NB4 (cell line): ENCODE measurements at regions not wholly inside any gene's neighbourhood (a gene's known extent, or its start where the extent isn't known, plus 50 kb on each side); places are given as distances from the start of the nearest gene placed in this dataset.
"Not testable (repeated sequence)": the region's sequence is repeated elsewhere in the genome, so short reads cannot be mapped to it uniquely, and the experiment has no call there.

Experiments used
- DNase-seq: peaks from one replicate; pipeline ENCODE4 v3.0.0; 2010; ENCODE audit warnings: low read depth
- H3K4me3 ChIP-seq: one replicate; pipeline ENCODE4 v1.5.1; 2011; ENCODE audit warnings: mild to moderate bottlenecking, low read depth, low read length, moderate library complexity
- MYC ChIP-seq: IDR thresholded peaks from 2 replicates; pipeline ENCODE4 v1.6.1; 2011; ENCODE audit warnings: low read depth, low read length
- POLR2A ChIP-seq: IDR thresholded peaks from 2 replicates; pipeline ENCODE4 v1.6.1; 2011; ENCODE audit warnings: mild to moderate bottlenecking; ENCODE audit not compliant: insufficient read length; ENCODE audit errors: extremely low read depth
- TF ChIP-seq, protein P1 (sequence below): IDR thresholded peaks from one replicate; pipeline ENCODE4 v1.5.1; 2012; ENCODE audit warnings: low read depth, low read length
- TF ChIP-seq, protein P2 (sequence below): IDR thresholded peaks from 2 replicates; pipeline ENCODE4 v1.6.1; 2011; ENCODE audit warnings: low read depth, low read length

DNA sequence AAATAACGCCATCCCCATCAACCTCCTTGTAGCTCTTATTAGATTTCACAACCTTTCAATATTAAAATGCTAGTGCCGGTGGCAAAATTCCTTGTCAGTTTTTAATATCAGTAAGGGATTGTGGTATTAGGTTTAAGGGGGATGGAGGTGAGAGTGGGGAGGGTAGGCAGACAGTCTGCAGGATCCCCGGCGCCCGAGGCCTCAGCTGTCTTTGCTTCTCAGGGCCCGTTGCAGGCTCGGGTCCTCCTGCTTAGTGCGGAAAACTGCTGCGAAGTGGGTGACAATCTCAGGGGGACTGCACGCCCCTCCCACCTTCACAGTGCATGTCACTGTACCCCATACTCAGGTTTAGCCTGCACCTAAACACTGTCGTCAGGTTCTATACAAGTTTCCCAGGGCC, 274.3 kb upstream of the PODXL start:
- H3K4me3 ChIP-seq, result no peak overlapping the region
- no peak for DNase-seq
- TF ChIP-seq POLR2A, result no peak
- TF ChIP-seq, protein P1, sequence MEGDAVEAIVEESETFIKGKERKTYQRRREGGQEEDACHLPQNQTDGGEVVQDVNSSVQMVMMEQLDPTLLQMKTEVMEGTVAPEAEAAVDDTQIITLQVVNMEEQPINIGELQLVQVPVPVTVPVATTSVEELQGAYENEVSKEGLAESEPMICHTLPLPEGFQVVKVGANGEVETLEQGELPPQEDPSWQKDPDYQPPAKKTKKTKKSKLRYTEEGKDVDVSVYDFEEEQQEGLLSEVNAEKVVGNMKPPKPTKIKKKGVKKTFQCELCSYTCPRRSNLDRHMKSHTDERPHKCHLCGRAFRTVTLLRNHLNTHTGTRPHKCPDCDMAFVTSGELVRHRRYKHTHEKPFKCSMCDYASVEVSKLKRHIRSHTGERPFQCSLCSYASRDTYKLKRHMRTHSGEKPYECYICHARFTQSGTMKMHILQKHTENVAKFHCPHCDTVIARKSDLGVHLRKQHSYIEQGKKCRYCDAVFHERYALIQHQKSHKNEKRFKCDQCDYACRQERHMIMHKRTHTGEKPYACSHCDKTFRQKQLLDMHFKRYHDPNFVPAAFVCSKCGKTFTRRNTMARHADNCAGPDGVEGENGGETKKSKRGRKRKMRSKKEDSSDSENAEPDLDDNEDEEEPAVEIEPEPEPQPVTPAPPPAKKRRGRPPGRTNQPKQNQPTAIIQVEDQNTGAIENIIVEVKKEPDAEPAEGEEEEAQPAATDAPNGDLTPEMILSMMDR, result no peak
- no peak for TF ChIP-seq MYC
- TF ChIP-seq, protein P2, sequence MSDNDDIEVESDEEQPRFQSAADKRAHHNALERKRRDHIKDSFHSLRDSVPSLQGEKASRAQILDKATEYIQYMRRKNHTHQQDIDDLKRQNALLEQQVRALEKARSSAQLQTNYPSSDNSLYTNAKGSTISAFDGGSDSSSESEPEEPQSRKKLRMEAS, result no peak

DNA sequence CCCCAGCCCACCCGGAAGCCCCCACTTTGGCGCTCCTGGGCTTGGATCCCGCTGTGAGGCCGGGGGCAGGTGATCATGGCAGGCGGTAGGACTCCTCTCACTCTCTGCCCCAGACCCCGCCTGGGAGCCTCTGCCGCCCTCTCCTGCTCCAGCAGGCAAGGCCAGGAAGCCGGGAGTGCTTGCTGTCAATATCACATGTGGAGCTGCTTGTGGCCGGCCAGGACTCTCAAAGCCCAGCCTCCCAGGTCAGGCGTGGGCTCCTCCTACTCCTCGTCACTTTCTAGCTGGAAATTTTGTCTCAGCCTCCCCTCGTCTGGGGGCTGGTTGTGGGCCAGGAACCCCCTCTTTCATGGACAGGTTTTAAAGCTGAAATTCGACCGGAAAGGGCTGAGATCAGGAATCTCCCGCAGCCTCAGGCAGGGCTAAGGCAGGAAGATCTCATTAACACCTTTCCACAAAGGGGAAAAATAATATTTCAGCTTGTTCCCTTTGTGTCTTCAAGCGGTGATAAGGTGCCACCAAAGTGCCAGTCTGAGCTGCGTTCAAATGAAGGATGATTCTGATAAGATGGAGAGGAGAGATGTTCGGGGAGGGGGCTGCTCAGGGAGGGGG, 273.6 kb upstream of the PODXL start:
- no peak for DNase-seq
- H3K4me3 ChIP-seq, result no peak overlapping the region
- TF ChIP-seq, protein P1, result no peak
- no peak for TF ChIP-seq MYC

DNA sequence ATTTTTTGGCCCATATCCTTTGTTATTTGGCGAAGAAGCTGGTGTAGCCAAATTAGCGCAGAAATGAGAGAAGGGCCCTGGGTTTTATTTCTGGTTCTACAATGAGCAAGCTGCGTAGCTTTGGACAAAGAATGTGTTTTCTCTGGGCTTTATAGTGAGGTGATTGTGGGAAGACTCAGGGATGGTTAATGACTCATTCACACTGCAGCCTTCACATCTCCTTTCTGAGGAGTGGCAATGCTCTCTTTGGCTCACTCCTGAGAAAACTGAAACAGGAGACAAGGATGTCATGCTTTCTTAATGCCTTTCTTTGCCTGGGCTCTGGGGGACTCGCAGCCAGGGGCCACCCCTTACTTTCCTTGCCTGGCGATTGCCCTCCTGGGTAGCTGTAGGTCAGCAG, 271.0 kb upstream of the PODXL start:
- TF ChIP-seq MYC (no peak), POLR2A (no peak)
- TF ChIP-seq, protein P2, result no peak
- TF ChIP-seq, protein P1, result no peak
- DNase-seq, result no peak
- H3K4me3 ChIP-seq, result no peak overlapping the region

DNA sequence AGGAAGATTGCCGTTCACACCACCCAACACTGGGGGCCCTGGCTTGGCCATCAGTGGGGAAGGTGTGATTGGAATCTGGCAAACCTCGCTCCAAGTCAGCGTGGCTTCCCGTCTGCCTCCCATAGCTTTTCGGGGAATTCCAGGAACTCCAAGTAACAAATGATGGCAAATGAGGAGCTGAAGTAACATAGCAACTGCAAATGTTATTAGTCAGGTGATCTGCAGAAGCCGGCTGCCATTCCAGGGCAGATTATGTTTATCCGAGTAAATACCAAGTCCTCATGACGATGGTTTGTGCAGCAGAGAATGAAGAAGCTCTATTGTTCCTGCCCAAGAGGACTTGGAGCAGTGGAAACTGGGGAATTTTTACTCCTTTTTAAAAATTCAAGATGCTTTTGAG, 270.5 kb upstream of the PODXL start:
- DNase-seq, result no peak
- no peak for TF ChIP-seq MYC
- TF ChIP-seq POLR2A, result no peak
- TF ChIP-seq, protein P1, result no peak
- TF ChIP-seq, protein P2, result no peak
- no peak overlapping the region for H3K4me3 ChIP-seq

DNA sequence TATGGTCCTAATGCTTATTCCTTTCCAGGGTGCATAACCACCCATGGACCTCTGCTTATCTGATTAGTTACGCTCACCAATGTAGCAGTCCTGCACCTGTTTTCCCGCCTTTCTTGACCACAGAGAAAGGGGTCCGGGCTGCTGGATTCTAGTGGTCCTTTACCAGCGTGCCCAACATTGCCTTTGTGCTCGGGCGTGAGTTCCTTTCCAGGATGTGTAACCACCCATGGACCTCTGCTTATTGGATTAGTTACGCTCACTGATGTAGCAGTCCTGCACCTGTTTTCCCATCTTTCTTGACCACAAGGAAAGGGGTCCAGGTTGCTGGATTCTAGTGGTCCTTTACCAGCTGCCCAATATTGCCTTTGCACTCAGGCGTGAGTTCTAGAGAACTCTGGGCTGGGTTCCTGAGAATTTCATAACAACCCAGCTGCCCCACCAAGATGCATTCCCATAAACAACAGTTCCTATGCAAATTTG, 267.6 kb upstream of the PODXL start:
- not testable (repeated sequence) for H3K4me3 ChIP-seq, DNase-seq

DNA sequence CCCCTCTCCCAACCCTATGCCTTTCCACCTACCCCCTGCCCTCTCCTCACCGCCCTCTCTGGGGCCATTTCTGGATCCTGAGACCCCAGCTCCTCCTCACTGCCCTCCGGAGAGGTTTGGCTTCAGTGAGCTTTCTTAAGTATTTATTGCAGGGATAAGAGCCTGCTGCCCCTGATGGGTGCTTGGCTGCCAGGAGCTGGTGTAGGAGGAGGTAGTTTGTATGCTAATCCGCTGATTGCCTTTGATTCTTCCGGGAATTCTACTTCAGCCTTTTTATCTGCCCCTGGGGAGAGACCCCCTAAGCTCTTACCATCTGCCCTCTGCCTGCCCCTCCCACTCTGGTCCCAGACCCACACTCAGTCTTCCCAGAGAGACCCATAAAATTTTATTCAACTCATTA, 263.5 kb upstream of the PODXL start:
- no peak for DNase-seq
- TF ChIP-seq MYC (no peak), POLR2A (no peak)
- TF ChIP-seq, protein P1, result no peak
- TF ChIP-seq, protein P2, result no peak
- no peak overlapping the region for H3K4me3 ChIP-seq
